Naive B cell (primary cell): ENCODE measurements at regions not wholly inside any gene's neighbourhood (a gene's known extent, or its start where the extent isn't known, plus 50 kb on each side); places are given as distances from the start of the nearest gene placed in this dataset.
A peak's percentile ranks its signal among the peaks of the same experiment; 100 is the strongest.

Experiments used
- ATAC-seq, 2 donors: fragments of 150-1000 bp; cut with Tn5 transposase; 2 replicates each; pipeline ENCODE4 v1.10.0; 2021; ENCODE audit warnings: low read depth in 2 of 2, mild to moderate bottlenecking in 2 of 2, moderate library complexity in 2 of 2
- DNase-seq: peaks from one replicate; pipeline ENCODE4 v3.0.0; 2022
- H3K27ac Mint-ChIP-seq, 6 donors: one replicate each; pipeline ENCODE4 v1.8.0; 2020 to 2022; ENCODE audit warnings: mild to moderate bottlenecking in 6 of 6, mixed read lengths in 6 of 6, moderate library complexity in 5 of 6, inconsistent platforms in 2 of 6
- H3K27me3 Mint-ChIP-seq, 3 donors: one replicate each; pipeline ENCODE4 v1.8.0; 2021 to 2022; ENCODE audit warnings: mixed read lengths in 3 of 3, mild to moderate bottlenecking in 1 of 3
- H3K36me3 Mint-ChIP-seq, 2 donors: one replicate each; pipeline ENCODE4 v1.8.0; 2020 to 2022; ENCODE audit warnings: mixed read lengths in 2 of 2, inconsistent platforms in 1 of 2, mild to moderate bottlenecking in 1 of 2
- H3K4me1 Mint-ChIP-seq, 3 donors: one replicate each; pipeline ENCODE4 v1.8.0; 2020 to 2022; ENCODE audit warnings: mixed read lengths in 3 of 3, inconsistent platforms in 1 of 3, mild to moderate bottlenecking in 1 of 3, moderate library complexity in 1 of 3
- H3K4me3 Mint-ChIP-seq, 8 donors: one replicate each; pipeline ENCODE4 v1.8.0; 2020 to 2022; ENCODE audit warnings: mild to moderate bottlenecking in 8 of 8, mixed read lengths in 8 of 8, moderate library complexity in 8 of 8, inconsistent platforms in 2 of 8
- H3K9me3 Mint-ChIP-seq, 7 donors: one replicate each; pipeline ENCODE4 v1.8.0; 2020 to 2022; ENCODE audit warnings: mixed read lengths in 7 of 7, mild to moderate bottlenecking in 5 of 7, inconsistent platforms in 2 of 7, moderate library complexity in 1 of 7

- Mint-ChIP-seq H3K27me3 (no peaks in the 10 kb centered on the region), H3K36me3 (peaks cover 0 to 6% of the 10 kb centered on the region in 2 donors), H3K27ac (no peak overlapping the region), H3K4me1 (peaks cover 4 to 11% (median 5%) of the 10 kb centered on the region in 3 donors), H3K9me3 (peaks cover 0 to 5% (median 0%) of the 10 kb centered on the region in 7 donors), H3K4me3 (no peak overlapping the region)
- ATAC-seq (no peak), DNase-seq (no peak)
These were observed 313.6 kb upstream of the ANO3 start for GRCh38 chr11:26018336-26018735.

GRCh38 chr11:26019386-26019785 is 312.5 kb upstream of the ANO3 start:
- DNase-seq, result no peak
- peaks cover 0 to 6% of the 10 kb centered on the region in 2 donors for H3K36me3 Mint-ChIP-seq
- H3K9me3 Mint-ChIP-seq, result peaks cover 0 to 5% (median 0%) of the 10 kb centered on the region in 7 donors
- H3K27me3 Mint-ChIP-seq, result no peaks in the 10 kb centered on the region
- H3K4me1 Mint-ChIP-seq, result peaks cover 4 to 11% (median 5%) of the 10 kb centered on the region in 3 donors
- H3K27ac Mint-ChIP-seq, result peak overlapping the region in 1 of 6 donors; percentile 41
- H3K4me3 Mint-ChIP-seq, result no peak overlapping the region
- no peak for ATAC-seq

GRCh38 chr11:26021017-26021416 is 310.9 kb upstream of the ANO3 start:
- H3K36me3 Mint-ChIP-seq, result no peaks in the 10 kb centered on the region
- ATAC-seq (no peak), DNase-seq (no peak)
- H3K27me3 Mint-ChIP-seq, result no peaks in the 10 kb centered on the region
- no peak overlapping the region for H3K4me3 Mint-ChIP-seq
- no peak overlapping the region for H3K27ac Mint-ChIP-seq
- H3K9me3 Mint-ChIP-seq, result no peaks in the 10 kb centered on the region
- H3K4me1 Mint-ChIP-seq, result peaks cover 4 to 11% (median 5%) of the 10 kb centered on the region in 3 donors

GRCh38 chr11:26023057-26023456 is 308.9 kb upstream of the ANO3 start:
- Mint-ChIP-seq H3K4me3 (no peak overlapping the region), H3K27ac (no peak overlapping the region), H3K36me3 (no peaks in the 10 kb centered on the region), H3K27me3 (no peaks in the 10 kb centered on the region), H3K9me3 (no peaks in the 10 kb centered on the region), H3K4me1 (peaks cover 0 to 5% (median under 1%) of the 10 kb centered on the region in 3 donors)
- ATAC-seq (no peak), DNase-seq (no peak)

GRCh38 chr11:26025676-26026075 is 306.3 kb upstream of the ANO3 start:
- Mint-ChIP-seq H3K27ac (no peak overlapping the region), H3K27me3 (no peaks in the 10 kb centered on the region), H3K4me3 (no peak overlapping the region), H3K36me3 (no peaks in the 10 kb centered on the region), H3K4me1 (peaks cover 0 to 9% (median 7%) of the 10 kb centered on the region in 3 donors), H3K9me3 (peaks cover 0 to 9% (median 0%) of the 10 kb centered on the region in 7 donors)
- ATAC-seq (no peak), DNase-seq (no peak)

- H3K36me3 Mint-ChIP-seq, result no peaks in the 10 kb centered on the region
- peaks cover 0 to 9% (median 0%) of the 10 kb centered on the region in 7 donors for H3K9me3 Mint-ChIP-seq
- DNase-seq, result no peak
- H3K4me1 Mint-ChIP-seq, result peaks cover 0 to 9% (median 7%) of the 10 kb centered on the region in 3 donors
- ATAC-seq, result no peak
- H3K27ac Mint-ChIP-seq, result no peak overlapping the region
- H3K4me3 Mint-ChIP-seq, result no peak overlapping the region
- no peaks in the 10 kb centered on the region for H3K27me3 Mint-ChIP-seq
These were observed 305.9 kb upstream of the ANO3 start for GRCh38 chr11:26026078-26026477.

GRCh38 chr11:26027887-26028286 is 304.0 kb upstream of the ANO3 start:
- peaks cover 0 to 9% (median 0%) of the 10 kb centered on the region in 7 donors for H3K9me3 Mint-ChIP-seq
- H3K4me1 Mint-ChIP-seq, result peaks cover 0 to 9% (median 7%) of the 10 kb centered on the region in 3 donors
- H3K27ac Mint-ChIP-seq, result peak overlapping the region in 1 of 6 donors; percentile 64
- H3K27me3 Mint-ChIP-seq, result no peaks in the 10 kb centered on the region
- no peak overlapping the region for H3K4me3 Mint-ChIP-seq
- H3K36me3 Mint-ChIP-seq, result no peaks in the 10 kb centered on the region
- ATAC-seq (no peak), DNase-seq (no peak)

GRCh38 chr11:26028393-26028911 is 303.5 kb upstream of the ANO3 start:
- Mint-ChIP-seq H3K36me3 (no peaks in the 10 kb centered on the region), H3K27ac (peak overlapping the region in 1 of 6 donors; percentile 64), H3K27me3 (no peaks in the 10 kb centered on the region), H3K9me3 (peaks cover 0 to 9% (median 0%) of the 10 kb centered on the region in 7 donors), H3K4me3 (no peak overlapping the region), H3K4me1 (peaks cover 0 to 9% (median 7%) of the 10 kb centered on the region in 3 donors)
- ATAC-seq (no peak), DNase-seq (no peak)

- H3K27ac Mint-ChIP-seq, result peak overlapping the region in 1 of 6 donors; percentile 64
- peaks cover 0 to 9% (median 0%) of the 10 kb centered on the region in 7 donors for H3K9me3 Mint-ChIP-seq
- H3K27me3 Mint-ChIP-seq, result no peaks in the 10 kb centered on the region
- H3K4me1 Mint-ChIP-seq, result peaks cover 0 to 9% (median 7%) of the 10 kb centered on the region in 3 donors
- H3K4me3 Mint-ChIP-seq, result no peak overlapping the region
- ATAC-seq (no peak), DNase-seq (no peak)
- no peaks in the 10 kb centered on the region for H3K36me3 Mint-ChIP-seq
These were observed 301.5 kb upstream of the ANO3 start for GRCh38 chr11:26030399-26030798.

GRCh38 chr11:26032241-26032640 is 299.7 kb upstream of the ANO3 start:
- Mint-ChIP-seq H3K27ac (no peak overlapping the region), H3K9me3 (peaks cover 0 to 9% (median 0%) of the 10 kb centered on the region in 7 donors), H3K4me1 (peaks cover 0 to 9% (median 7%) of the 10 kb centered on the region in 3 donors), H3K4me3 (no peak overlapping the region), H3K27me3 (no peaks in the 10 kb centered on the region), H3K36me3 (no peaks in the 10 kb centered on the region)
- ATAC-seq (no peak), DNase-seq (no peak)

- DNase-seq (no peak), ATAC-seq (no peak)
- no peak overlapping the region for H3K27ac Mint-ChIP-seq
- H3K9me3 Mint-ChIP-seq, result peaks cover 0 to 2% (median 0%) of the 10 kb centered on the region in 7 donors
- H3K27me3 Mint-ChIP-seq, result no peaks in the 10 kb centered on the region
- H3K4me1 Mint-ChIP-seq, result no peaks in the 10 kb centered on the region
- no peaks in the 10 kb centered on the region for H3K36me3 Mint-ChIP-seq
- no peak overlapping the region for H3K4me3 Mint-ChIP-seq
These were observed 296.2 kb upstream of the ANO3 start for GRCh38 chr11:26035696-26036095.

GRCh38 chr11:26037716-26038115 is 294.2 kb upstream of the ANO3 start:
- ATAC-seq (no peak), DNase-seq (no peak)
- Mint-ChIP-seq H3K9me3 (peaks cover 0 to 2% (median 0%) of the 10 kb centered on the region in 7 donors), H3K4me1 (peaks cover 0 to 7% (median 0%) of the 10 kb centered on the region in 3 donors), H3K36me3 (no peaks in the 10 kb centered on the region), H3K4me3 (no peak overlapping the region), H3K27ac (no peak overlapping the region), H3K27me3 (no peaks in the 10 kb centered on the region)

GRCh38 chr11:26040339-26040738 is 291.6 kb upstream of the ANO3 start:
- no peak overlapping the region for H3K27ac Mint-ChIP-seq
- no peaks in the 10 kb centered on the region for H3K27me3 Mint-ChIP-seq
- H3K36me3 Mint-ChIP-seq, result no peaks in the 10 kb centered on the region
- no peak overlapping the region for H3K4me3 Mint-ChIP-seq
- no peaks in the 10 kb centered on the region for H3K9me3 Mint-ChIP-seq
- H3K4me1 Mint-ChIP-seq, result peaks cover 4 to 16% (median 4%) of the 10 kb centered on the region in 3 donors
- DNase-seq (no peak), ATAC-seq (no peak)

- Mint-ChIP-seq H3K36me3 (no peaks in the 10 kb centered on the region), H3K27ac (no peak overlapping the region), H3K9me3 (no peaks in the 10 kb centered on the region), H3K4me3 (peak overlapping the region in 2 of 8 donors; percentile 25 to 50), H3K27me3 (no peaks in the 10 kb centered on the region), H3K4me1 (peaks cover 4 to 16% (median 4%) of the 10 kb centered on the region in 3 donors)
- DNase-seq (no peak), ATAC-seq (no peak)
These were observed 289.8 kb upstream of the ANO3 start for GRCh38 chr11:26042113-26042512.
